ENCODE measurements at regions not wholly inside any gene's neighbourhood (a gene's known extent, or its start where the extent isn't known, plus 50 kb on each side); places are given as distances from the start of the nearest gene placed in this dataset.

DNA sequence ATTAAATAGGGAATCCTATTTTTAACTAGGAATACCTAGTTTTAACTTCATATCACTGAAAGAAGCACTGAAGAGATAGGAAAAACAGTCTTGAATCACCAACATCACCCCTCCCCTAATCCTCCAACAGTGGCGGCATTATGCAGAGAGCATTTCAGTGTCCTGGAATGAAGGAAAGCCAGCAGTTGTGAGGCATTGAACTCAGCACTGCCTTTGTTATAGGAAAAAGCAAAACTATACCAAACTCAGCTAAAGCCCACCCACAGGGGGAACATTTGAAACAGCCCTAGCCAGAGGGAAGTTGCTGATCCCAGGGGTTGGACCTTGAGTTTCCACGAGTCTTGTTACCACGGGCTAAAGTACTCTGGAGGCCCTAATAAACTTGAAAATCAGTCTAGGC lies 310.6 kb upstream of the EDIL3 start:
- no peak for DNase-seq (ENCODE audit: low read depth, low spot score)

DNA sequence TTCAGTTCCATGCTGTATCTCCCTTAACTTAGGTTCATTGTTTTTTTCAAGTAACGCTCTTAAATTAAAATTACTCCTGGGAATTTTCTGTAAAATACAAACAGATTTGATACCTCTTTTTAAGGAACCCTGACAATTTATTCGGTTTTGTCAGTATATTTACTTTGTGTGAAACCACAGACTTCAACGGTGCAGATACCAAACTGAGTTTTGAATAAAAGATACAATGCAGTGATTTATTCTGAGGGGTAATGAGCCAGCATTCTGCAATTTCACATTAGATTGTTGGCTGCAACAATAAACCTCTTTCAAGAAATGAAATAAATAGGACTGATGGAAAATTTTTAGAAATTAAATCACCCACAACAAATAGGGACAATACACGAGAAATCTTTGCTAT lies 308.6 kb upstream of the EDIL3 start:
- Histone ChIP-seq H3K9me3 (ENCODE audit: low read depth, low read length) (no peaks in the 10 kb centered on the region), H3K4me3 (no peak overlapping the region), H3K9ac (ENCODE audit: insufficient read length) (no peak overlapping the region), H3K27ac (no peak overlapping the region), H3K36me3 (ENCODE audit: insufficient read depth, low read length) (no peaks in the 10 kb centered on the region)
- no peak for TF ChIP-seq POLR2AphosphoS5 (IDR thresholded peaks at IDR 0.05; ENCODE audit: borderline replicate concordance, low read depth, low read length)
- TF ChIP-seq EZH2 (IDR thresholded peaks at IDR 0.05) = no peak
- TF ChIP-seq FOXP2 (optimal IDR thresholded peaks at IDR 0.05; ENCODE audit: control extremely low read depth, extremely low read length, insufficient read depth) = no peak
- DNase-seq (ENCODE audit: low read depth, low spot score) = no peak

More for the DNA sequence above, 310.6 kb upstream of the EDIL3 start:
- H3K4me3 ChIP-seq = no peak overlapping the region
- no peak for TF ChIP-seq EZH2 (IDR thresholded peaks at IDR 0.05)
- TF ChIP-seq FOXP2 (optimal IDR thresholded peaks at IDR 0.05; ENCODE audit: control extremely low read depth, extremely low read length, insufficient read depth) = no peak
- TF ChIP-seq POLR2AphosphoS5 (IDR thresholded peaks at IDR 0.05; ENCODE audit: borderline replicate concordance, low read depth, low read length) = no peak
- H3K27ac ChIP-seq = no peak overlapping the region
- no peaks in the 10 kb centered on the region for H3K9me3 ChIP-seq (ENCODE audit: low read depth, low read length)
- H3K36me3 ChIP-seq (ENCODE audit: insufficient read depth, low read length) = no peaks in the 10 kb centered on the region
- no peak overlapping the region for H3K9ac ChIP-seq (ENCODE audit: insufficient read length)

DNA sequence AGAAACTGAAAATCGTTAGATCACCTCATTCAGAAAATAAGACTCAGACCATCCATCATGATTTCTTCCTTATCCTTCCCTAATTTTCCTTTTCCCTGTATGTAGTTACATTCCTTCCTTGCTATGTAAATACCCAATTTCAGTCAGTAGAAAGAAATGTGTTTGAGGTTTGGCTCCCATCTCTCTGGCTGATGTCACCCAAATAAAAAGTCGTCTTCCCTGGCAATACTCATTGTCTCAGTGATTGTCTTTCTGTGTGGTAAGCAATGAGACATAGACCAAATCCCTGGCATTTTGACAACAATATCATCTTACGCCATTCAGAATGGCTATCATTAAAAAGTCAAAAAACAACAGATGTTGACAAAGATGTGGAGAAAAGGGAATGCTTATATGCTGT lies 303.9 kb upstream of the EDIL3 start:
- Histone ChIP-seq H3K27ac (no peak overlapping the region), H3K4me3 (no peak overlapping the region), H3K9ac (ENCODE audit: insufficient read length) (no peak overlapping the region), H3K36me3 (ENCODE audit: insufficient read depth, low read length) (no peaks in the 10 kb centered on the region), H3K9me3 (ENCODE audit: low read depth, low read length) (no peaks in the 10 kb centered on the region)
- no peak for DNase-seq (ENCODE audit: low read depth, low spot score)
- TF ChIP-seq EZH2 (IDR thresholded peaks at IDR 0.05) = no peak
- no peak for TF ChIP-seq FOXP2 (optimal IDR thresholded peaks at IDR 0.05; ENCODE audit: control extremely low read depth, extremely low read length, insufficient read depth)
- no peak for TF ChIP-seq POLR2AphosphoS5 (IDR thresholded peaks at IDR 0.05; ENCODE audit: borderline replicate concordance, low read depth, low read length)

DNA sequence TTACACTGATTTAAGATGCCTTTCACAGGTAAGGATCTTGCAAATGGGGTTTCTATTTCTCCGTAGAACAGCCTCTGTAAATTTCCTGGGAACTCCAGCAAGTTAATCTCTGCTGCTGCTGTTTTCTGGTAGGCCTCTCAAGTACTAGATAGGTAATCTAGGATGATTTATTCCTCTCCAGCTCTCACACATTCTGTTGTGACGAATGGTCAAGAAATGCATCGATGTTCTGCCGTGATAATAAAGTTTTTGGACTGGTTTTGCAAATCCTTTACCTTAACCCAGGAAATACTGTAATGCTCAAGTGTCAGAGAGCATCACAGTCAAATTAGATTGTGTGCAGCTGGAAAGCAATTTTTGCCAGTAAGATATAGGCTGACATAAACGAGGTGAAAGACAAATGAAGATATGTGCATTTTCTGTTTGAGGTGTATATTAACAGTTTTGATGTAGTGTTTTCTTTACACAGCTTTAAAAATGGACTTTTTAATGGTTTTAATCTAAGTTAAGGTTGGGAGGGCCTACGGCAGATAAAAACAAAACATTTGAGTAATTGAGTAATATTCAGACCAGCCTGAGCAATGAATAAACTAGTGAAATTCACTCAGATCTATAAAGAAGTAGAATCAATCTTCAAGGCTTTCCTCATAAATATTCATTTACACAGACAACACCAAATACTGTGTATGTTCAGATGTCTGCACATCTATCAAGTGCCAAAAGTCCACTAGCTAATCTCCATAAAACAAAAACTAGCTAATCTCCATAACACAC lies 300.6 kb upstream of the EDIL3 start:
- Histone ChIP-seq H3K9ac (ENCODE audit: insufficient read length) (no peak overlapping the region), H3K36me3 (ENCODE audit: insufficient read depth, low read length) (no peaks in the 10 kb centered on the region), H3K27ac (no peak overlapping the region), H3K4me3 (no peak overlapping the region), H3K9me3 (ENCODE audit: low read depth, low read length) (no peaks in the 10 kb centered on the region)
- no peak for DNase-seq (ENCODE audit: low read depth, low spot score)
- TF ChIP-seq POLR2AphosphoS5 (IDR thresholded peaks at IDR 0.05; ENCODE audit: borderline replicate concordance, low read depth, low read length) (no peak), FOXP2 (optimal IDR thresholded peaks at IDR 0.05; ENCODE audit: control extremely low read depth, extremely low read length, insufficient read depth) (no peak), EZH2 (IDR thresholded peaks at IDR 0.05) (no peak)

DNA sequence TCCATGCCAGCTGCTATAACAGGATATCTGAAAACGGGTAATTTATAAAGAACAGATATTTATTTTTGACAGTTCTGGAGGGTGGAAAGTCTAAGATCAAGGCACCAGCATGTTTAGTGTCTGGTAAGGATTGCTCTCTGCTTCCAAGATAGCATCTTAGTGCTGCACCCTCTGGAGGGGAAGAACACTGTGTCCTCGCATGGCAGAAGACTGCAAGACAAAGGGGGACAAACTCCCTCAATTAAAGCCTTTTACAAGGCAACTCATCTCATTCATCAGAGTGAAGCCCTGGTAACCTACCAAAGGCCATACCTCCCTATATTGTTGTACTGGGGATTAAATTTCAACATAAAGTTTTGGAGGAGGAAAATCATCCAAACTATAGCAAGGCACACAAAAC lies 298.9 kb upstream of the EDIL3 start:
- DNase-seq (ENCODE audit: low read depth, low spot score) = no peak
- TF ChIP-seq FOXP2 (optimal IDR thresholded peaks at IDR 0.05; ENCODE audit: control extremely low read depth, extremely low read length, insufficient read depth) (no peak), POLR2AphosphoS5 (IDR thresholded peaks at IDR 0.05; ENCODE audit: borderline replicate concordance, low read depth, low read length) (no peak), EZH2 (IDR thresholded peaks at IDR 0.05) (no peak)
- Histone ChIP-seq H3K9ac (ENCODE audit: insufficient read length) (no peak overlapping the region), H3K36me3 (ENCODE audit: insufficient read depth, low read length) (no peaks in the 10 kb centered on the region), H3K9me3 (ENCODE audit: low read depth, low read length) (no peaks in the 10 kb centered on the region), H3K27ac (no peak overlapping the region), H3K4me3 (no peak overlapping the region)

DNA sequence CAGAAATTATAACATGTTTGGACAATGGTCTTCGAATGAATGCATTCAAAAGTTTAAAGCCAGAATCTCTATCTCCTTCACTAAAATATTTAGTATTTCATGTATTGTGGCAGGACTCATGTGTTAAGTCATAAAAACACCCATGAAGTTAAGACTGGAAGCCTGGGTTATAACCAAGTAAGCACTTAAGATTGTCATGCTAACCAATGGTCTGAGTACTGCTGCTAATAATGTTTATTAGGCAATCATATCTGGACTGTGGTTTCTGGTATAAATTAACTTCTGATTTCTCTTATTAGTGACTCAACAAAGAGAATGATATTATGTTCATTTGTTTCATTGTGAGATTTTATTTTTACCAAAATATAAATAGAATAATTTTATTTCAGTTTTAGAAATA lies 297.9 kb upstream of the EDIL3 start:
- Histone ChIP-seq H3K27ac (no peak overlapping the region), H3K36me3 (ENCODE audit: insufficient read depth, low read length) (no peaks in the 10 kb centered on the region), H3K9ac (ENCODE audit: insufficient read length) (no peak overlapping the region), H3K9me3 (ENCODE audit: low read depth, low read length) (no peaks in the 10 kb centered on the region), H3K4me3 (no peak overlapping the region)
- DNase-seq (ENCODE audit: low read depth, low spot score) = no peak
- TF ChIP-seq EZH2 (IDR thresholded peaks at IDR 0.05) = no peak
- TF ChIP-seq POLR2AphosphoS5 (IDR thresholded peaks at IDR 0.05; ENCODE audit: borderline replicate concordance, low read depth, low read length) = no peak
- no peak for TF ChIP-seq FOXP2 (optimal IDR thresholded peaks at IDR 0.05; ENCODE audit: control extremely low read depth, extremely low read length, insufficient read depth)

DNA sequence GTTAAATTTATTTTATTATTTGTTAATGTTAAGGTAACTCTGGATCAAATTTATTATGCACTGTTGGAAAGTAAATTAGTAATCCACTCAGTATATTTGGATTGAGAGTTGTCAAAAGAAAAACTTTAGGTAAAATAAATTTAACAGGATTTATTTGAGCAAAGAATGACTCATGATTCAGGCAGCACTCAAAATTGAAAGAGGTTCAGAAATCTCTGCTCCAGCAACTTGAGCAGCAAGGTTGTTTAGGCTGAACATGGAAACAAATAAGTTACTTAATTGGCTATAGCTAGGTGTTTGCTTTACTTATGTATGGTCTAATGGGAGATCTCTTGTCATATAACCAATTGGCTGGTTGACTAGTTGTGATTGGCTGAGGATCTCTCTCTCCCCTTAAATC lies 296.2 kb upstream of the EDIL3 start:
- no peak overlapping the region for H3K9ac ChIP-seq (ENCODE audit: insufficient read length)
- no peaks in the 10 kb centered on the region for H3K9me3 ChIP-seq (ENCODE audit: low read depth, low read length)
- H3K27ac ChIP-seq = no peak overlapping the region
- TF ChIP-seq FOXP2 (optimal IDR thresholded peaks at IDR 0.05; ENCODE audit: control extremely low read depth, extremely low read length, insufficient read depth) (no peak), EZH2 (IDR thresholded peaks at IDR 0.05) (no peak), POLR2AphosphoS5 (IDR thresholded peaks at IDR 0.05; ENCODE audit: borderline replicate concordance, low read depth, low read length) (no peak)
- H3K4me3 ChIP-seq = no peak overlapping the region
- no peak for DNase-seq (ENCODE audit: low read depth, low spot score)
- no peaks in the 10 kb centered on the region for H3K36me3 ChIP-seq (ENCODE audit: insufficient read depth, low read length)

DNA sequence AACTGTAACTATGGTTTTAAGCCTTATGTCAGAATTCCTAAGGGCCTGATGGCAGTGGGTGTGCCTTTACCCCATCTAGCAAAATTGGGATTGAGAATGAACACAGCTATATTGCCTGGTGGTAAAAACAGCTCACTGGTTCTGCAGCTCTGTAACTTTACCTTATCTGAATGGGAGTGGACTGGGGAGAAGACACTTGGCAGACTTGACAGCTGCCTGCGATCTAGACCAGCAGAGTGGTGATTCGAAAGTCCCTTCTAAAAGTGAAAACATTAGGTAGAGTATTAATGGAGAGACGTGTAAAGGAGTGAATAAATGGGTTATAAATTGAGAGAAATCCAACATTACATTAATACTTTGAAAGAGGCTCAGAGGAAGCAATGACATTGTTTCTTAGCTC lies 289.1 kb upstream of the EDIL3 start:
- H3K9me3 ChIP-seq (ENCODE audit: low read depth, low read length) = no peaks in the 10 kb centered on the region
- no peaks in the 10 kb centered on the region for H3K36me3 ChIP-seq (ENCODE audit: insufficient read depth, low read length)
- TF ChIP-seq POLR2AphosphoS5 (IDR thresholded peaks at IDR 0.05; ENCODE audit: borderline replicate concordance, low read depth, low read length) (no peak), FOXP2 (optimal IDR thresholded peaks at IDR 0.05; ENCODE audit: control extremely low read depth, extremely low read length, insufficient read depth) (no peak), EZH2 (IDR thresholded peaks at IDR 0.05) (no peak)
- no peak overlapping the region for H3K9ac ChIP-seq (ENCODE audit: insufficient read length)
- no peak overlapping the region for H3K27ac ChIP-seq
- no peak for DNase-seq (ENCODE audit: low read depth, low spot score)
- H3K4me3 ChIP-seq = no peak overlapping the region

DNA sequence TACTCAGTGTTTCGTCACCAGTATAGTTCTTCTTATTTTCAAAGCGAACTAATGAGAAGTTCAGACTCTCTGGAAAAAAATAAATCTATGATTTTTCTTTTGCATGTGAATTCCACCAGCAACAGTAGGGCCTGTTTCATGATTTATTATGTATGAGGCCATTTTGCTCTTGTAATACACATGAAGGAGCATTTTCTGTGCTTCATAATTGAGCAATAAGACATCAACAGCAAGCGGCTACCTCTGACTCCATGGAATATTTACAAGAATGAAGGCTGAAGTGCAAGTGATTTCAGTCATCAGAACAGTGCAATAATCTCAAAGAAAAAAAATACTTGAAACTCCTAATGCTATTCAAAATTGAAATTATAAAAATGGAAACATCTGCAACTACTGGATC lies 282.9 kb upstream of the EDIL3 start:
- no peaks in the 10 kb centered on the region for H3K36me3 ChIP-seq (ENCODE audit: insufficient read depth, low read length)
- no peak for TF ChIP-seq FOXP2 (optimal IDR thresholded peaks at IDR 0.05; ENCODE audit: control extremely low read depth, extremely low read length, insufficient read depth)
- no peak for TF ChIP-seq POLR2AphosphoS5 (IDR thresholded peaks at IDR 0.05; ENCODE audit: borderline replicate concordance, low read depth, low read length)
- no peak for DNase-seq (ENCODE audit: low read depth, low spot score)

More for the DNA sequence above, 282.9 kb upstream of the EDIL3 start:
- no peak overlapping the region for H3K9ac ChIP-seq (ENCODE audit: insufficient read length)
- H3K9me3 ChIP-seq (ENCODE audit: low read depth, low read length) = no peaks in the 10 kb centered on the region
- no peak overlapping the region for H3K27ac ChIP-seq
- no peak overlapping the region for H3K4me3 ChIP-seq
